GM12891 (cell line): ENCODE measurements at regions not wholly inside any gene's neighbourhood (a gene's known extent, or its start where the extent isn't known, plus 50 kb on each side); places are given as distances from the start of the nearest gene placed in this dataset.

Source experiments
- PAX5 ChIP-seq: IDR thresholded peaks from 2 replicates; pipeline ENCODE4 v1.6.1; 2011; ENCODE audit warnings: low read length, moderate library complexity, mild to moderate bottlenecking; ENCODE audit not compliant: insufficient read depth, severe bottlenecking
- POLR2A ChIP-seq: IDR thresholded peaks from 2 replicates; pipeline ENCODE4 v1.6.1; 2011; ENCODE audit warnings: low read depth, low read length, control low read depth
- POLR2AphosphoS5 ChIP-seq: IDR thresholded peaks from 2 replicates; pipeline ENCODE4 v1.6.1; 2011; ENCODE audit warnings: low read depth, low read length, control low read depth
- SPI1 ChIP-seq: IDR thresholded peaks from 2 replicates; pipeline ENCODE4 v1.6.1; 2011; ENCODE audit warnings: low read depth, low read length, control low read depth
- TAF1 ChIP-seq: IDR thresholded peaks from 2 replicates; pipeline ENCODE4 v1.6.1; 2011; ENCODE audit warnings: low read depth, low read length, control low read depth

DNA sequence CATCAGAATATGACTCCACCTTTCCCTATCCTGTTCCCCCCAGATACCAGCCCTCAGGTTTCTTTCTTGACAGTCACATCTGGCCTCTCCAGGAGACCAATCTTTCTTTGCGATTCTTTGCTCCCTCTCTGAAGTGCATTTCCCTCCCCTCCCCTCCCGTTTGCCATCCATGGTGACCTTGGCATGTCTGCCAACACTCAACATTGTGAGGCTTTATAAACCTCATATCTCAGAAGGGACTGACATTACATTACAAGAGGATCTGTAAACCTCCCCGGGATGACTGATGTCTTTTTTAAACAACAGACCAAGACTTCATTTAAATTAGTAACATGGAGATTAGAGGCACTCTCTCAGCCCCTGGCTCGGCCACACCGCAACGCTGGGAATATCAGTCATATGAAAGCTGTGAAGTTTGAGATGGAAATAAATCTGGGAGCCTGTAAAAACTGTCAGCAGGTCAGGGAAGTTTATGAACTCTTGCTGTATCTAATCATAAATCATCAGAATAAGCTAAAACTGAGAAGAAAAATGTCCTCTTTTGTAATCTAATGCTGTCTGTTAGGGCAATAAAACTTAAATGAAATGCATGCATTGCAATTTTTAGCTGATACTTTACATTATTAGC is 401.7 kb upstream of the PROX1 start:
- TF ChIP-seq POLR2AphosphoS5 (no peak), TAF1 (no peak), POLR2A (no peak), PAX5 (no peak), SPI1 (no peak)
